ENCODE measurements at regions not wholly inside any gene's neighbourhood (a gene's known extent, or its start where the extent isn't known, plus 50 kb on each side); places are given as distances from the start of the nearest gene placed in this dataset.

- H3K27ac ChIP-seq: no peak overlapping the region
- H3K27me3 ChIP-seq: no peaks in the 10 kb centered on the region
- no peaks in the 10 kb centered on the region for H3K36me3 ChIP-seq
- H3K9me3 ChIP-seq: no peaks in the 10 kb centered on the region
- no peak for TF ChIP-seq CTCF (IDR thresholded peaks at IDR 0.05)
- no peak overlapping the region for H3K4me3 ChIP-seq (ENCODE audit: low read depth in 1 of 2, low read length in 1 of 2)
- no peaks in the 10 kb centered on the region for H3K4me1 ChIP-seq (ENCODE audit: control insufficient read depth in 1 of 2, insufficient read depth in 1 of 2, low read depth in 1 of 2, low read length in 1 of 2)
These were observed 110.3 kb downstream of the LSM3 start for GRCh38 chr3:14288833-14289451.

- Histone ChIP-seq H3K27ac (no peak overlapping the region), H3K9me3 (no peaks in the 10 kb centered on the region), H3K4me1 (ENCODE audit: control insufficient read depth in 1 of 2, insufficient read depth in 1 of 2, low read depth in 1 of 2, low read length in 1 of 2) (no peaks in the 10 kb centered on the region), H3K4me3 (ENCODE audit: low read depth in 1 of 2, low read length in 1 of 2) (no peak overlapping the region), H3K36me3 (no peaks in the 10 kb centered on the region), H3K27me3 (no peaks in the 10 kb centered on the region)
- no peak for TF ChIP-seq CTCF (IDR thresholded peaks at IDR 0.05)
These were observed 111.2 kb downstream of the LSM3 start for GRCh38 chr3:14289590-14290461.

GRCh38 chr3:14290631-14291385 is 111.6 kb upstream of the SLC6A6 start:
- Histone ChIP-seq H3K4me3 (ENCODE audit: low read depth in 1 of 2, low read length in 1 of 2) (no peak overlapping the region), H3K27me3 (peaks cover 1% of the 10 kb centered on the region), H3K9me3 (no peaks in the 10 kb centered on the region), H3K4me1 (ENCODE audit: control insufficient read depth in 1 of 2, insufficient read depth in 1 of 2, low read depth in 1 of 2, low read length in 1 of 2) (no peaks in the 10 kb centered on the region), H3K27ac (no peak overlapping the region), H3K36me3 (no peaks in the 10 kb centered on the region)
- no peak for TF ChIP-seq CTCF (IDR thresholded peaks at IDR 0.05)

- no peaks in the 10 kb centered on the region for H3K9me3 ChIP-seq
- no peaks in the 10 kb centered on the region for H3K36me3 ChIP-seq
- peaks cover 29% of the 10 kb centered on the region for H3K27me3 ChIP-seq
- TF ChIP-seq CTCF (IDR thresholded peaks at IDR 0.05): no peak
- H3K4me1 ChIP-seq (ENCODE audit: control insufficient read depth in 1 of 2, insufficient read depth in 1 of 2, low read depth in 1 of 2, low read length in 1 of 2): no peaks in the 10 kb centered on the region
- no peak overlapping the region for H3K4me3 ChIP-seq (ENCODE audit: low read depth in 1 of 2, low read length in 1 of 2)
- no peak overlapping the region for H3K27ac ChIP-seq
These were observed 107.4 kb upstream of the SLC6A6 start for GRCh38 chr3:14295037-14295436.

GRCh38 chr3:14295801-14296200 is 106.6 kb upstream of the SLC6A6 start:
- Histone ChIP-seq H3K27me3 (peaks cover 29% of the 10 kb centered on the region), H3K9me3 (no peaks in the 10 kb centered on the region), H3K27ac (no peak overlapping the region), H3K36me3 (no peaks in the 10 kb centered on the region), H3K4me3 (ENCODE audit: low read depth in 1 of 2, low read length in 1 of 2) (no peak overlapping the region), H3K4me1 (ENCODE audit: control insufficient read depth in 1 of 2, insufficient read depth in 1 of 2, low read depth in 1 of 2, low read length in 1 of 2) (no peaks in the 10 kb centered on the region)
- no peak for TF ChIP-seq CTCF (IDR thresholded peaks at IDR 0.05)
